ENCODE measurements at regions not wholly inside any gene's neighbourhood (a gene's known extent, or its start where the extent isn't known, plus 50 kb on each side); places are given as distances from the start of the nearest gene placed in this dataset.

DNA sequence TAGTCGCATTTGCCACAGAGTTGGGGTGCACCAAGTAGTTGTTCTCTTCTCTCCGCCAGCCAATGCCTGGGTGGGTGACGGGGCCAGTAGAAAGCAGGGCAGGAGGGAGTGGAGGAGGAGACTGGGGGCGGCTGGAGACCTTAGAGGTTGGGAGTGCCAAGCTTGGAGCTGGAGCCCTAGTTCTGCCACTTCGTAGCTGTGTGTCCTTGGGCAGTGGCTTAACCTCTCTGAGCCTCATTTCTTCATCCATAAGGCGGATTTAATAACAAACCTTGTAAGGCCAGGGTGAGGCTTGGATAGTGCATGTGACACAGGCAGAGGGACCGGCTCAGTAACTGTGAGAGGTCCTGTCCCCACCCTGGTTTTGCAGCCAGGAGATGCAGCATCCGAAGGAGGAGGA is 81.1 kb upstream of the LHX5 start:
- Histone ChIP-seq H3K9me3 (ENCODE audit: control insufficient read depth, low read depth, low read length) (no peaks in the 10 kb centered on the region), H3K79me2 (ENCODE audit: insufficient read depth, low read length) (no peaks in the 10 kb centered on the region), H2BK15ac (ENCODE audit: low read depth, low read length) (no peak overlapping the region), H4K8ac (replicated peaks; ENCODE audit: insufficient read length, low read depth, low read length) (no peak overlapping the region), H2BK20ac (ENCODE audit: low read depth, low read length, poor library complexity, severe bottlenecking) (no peak overlapping the region), H3K23me2 (ENCODE audit: insufficient read length, low read depth, low read length, poor library complexity, severe bottlenecking) (no peaks in the 10 kb centered on the region), H4K5ac (ENCODE audit: insufficient read length, low read depth, low read length) (no peak overlapping the region), H2AK5ac (ENCODE audit: insufficient read length, low read length) (no peak overlapping the region), H3T11ph (ENCODE audit: low read length) (no peak overlapping the region), H3K14ac (ENCODE audit: insufficient read depth, low read length) (no peak overlapping the region), H2AFZ (ENCODE audit: low read length) (no peak overlapping the region), H3K79me1 (ENCODE audit: insufficient read depth, low read depth, low read length, poor library complexity, severe bottlenecking) (no peaks in the 10 kb centered on the region), H3K56ac (ENCODE audit: insufficient read length, low read depth, low read length) (no peak overlapping the region), H3K4ac (ENCODE audit: low read depth, low read length) (no peak overlapping the region), H3K9ac (ENCODE audit: extremely low read depth, insufficient read length, low read length) (no peak overlapping the region), H2BK12ac (ENCODE audit: insufficient read length, low read depth, low read length) (no peak overlapping the region), H3K4me2 (ENCODE audit: insufficient read depth, insufficient read length, low read length) (no peak overlapping the region), H3K27ac (ENCODE audit: insufficient read length, low read depth, low read length) (no peak overlapping the region), H3K27me3 (ENCODE audit: insufficient read depth, low read length) (no peaks in the 10 kb centered on the region), H4K91ac (ENCODE audit: insufficient read length, low read depth, low read length) (no peak overlapping the region), H4K20me1 (ENCODE audit: control insufficient read depth, insufficient read depth, insufficient read length) (no peaks in the 10 kb centered on the region), H3K4me1 (ENCODE audit: insufficient read depth, low read length) (no peaks in the 10 kb centered on the region), H2BK120ac (ENCODE audit: low read depth, low read length, poor library complexity, severe bottlenecking) (no peak overlapping the region), H3K23ac (ENCODE audit: insufficient read length, low read depth, low read length) (no peak overlapping the region), H2BK5ac (ENCODE audit: insufficient read length, low read length) (no peak overlapping the region), H3K18ac (ENCODE audit: insufficient read length, low read depth, low read length) (no peak overlapping the region)
- H3K36me3 Mint-ChIP-seq (ENCODE audit: insufficient read depth in 1 of 3, low read depth in 3 of 3), result peaks cover 0 to 17% (median 2%) of the 10 kb centered on the region in 3 experiments; a peak in 5 of 7 replicates
- no CpG with 5 or more reads among the region's 8 CpGs for WGBS (ENCODE audit: extremely low coverage, insufficient read length, low lambda C conversion rate)
- peaks cover 7 to 9% of the 10 kb centered on the region in 2 experiments for H3K9me3 Mint-ChIP-seq
- H3K27me3 Mint-ChIP-seq (ENCODE audit: low read depth), result peaks cover 25% of the 10 kb centered on the region
- no peak overlapping the region for H3K4me3 Mint-ChIP-seq
- peaks cover 12 to 13% of the 10 kb centered on the region in 2 experiments for H3K4me1 Mint-ChIP-seq
- TF ChIP-seq, protein P1, sequence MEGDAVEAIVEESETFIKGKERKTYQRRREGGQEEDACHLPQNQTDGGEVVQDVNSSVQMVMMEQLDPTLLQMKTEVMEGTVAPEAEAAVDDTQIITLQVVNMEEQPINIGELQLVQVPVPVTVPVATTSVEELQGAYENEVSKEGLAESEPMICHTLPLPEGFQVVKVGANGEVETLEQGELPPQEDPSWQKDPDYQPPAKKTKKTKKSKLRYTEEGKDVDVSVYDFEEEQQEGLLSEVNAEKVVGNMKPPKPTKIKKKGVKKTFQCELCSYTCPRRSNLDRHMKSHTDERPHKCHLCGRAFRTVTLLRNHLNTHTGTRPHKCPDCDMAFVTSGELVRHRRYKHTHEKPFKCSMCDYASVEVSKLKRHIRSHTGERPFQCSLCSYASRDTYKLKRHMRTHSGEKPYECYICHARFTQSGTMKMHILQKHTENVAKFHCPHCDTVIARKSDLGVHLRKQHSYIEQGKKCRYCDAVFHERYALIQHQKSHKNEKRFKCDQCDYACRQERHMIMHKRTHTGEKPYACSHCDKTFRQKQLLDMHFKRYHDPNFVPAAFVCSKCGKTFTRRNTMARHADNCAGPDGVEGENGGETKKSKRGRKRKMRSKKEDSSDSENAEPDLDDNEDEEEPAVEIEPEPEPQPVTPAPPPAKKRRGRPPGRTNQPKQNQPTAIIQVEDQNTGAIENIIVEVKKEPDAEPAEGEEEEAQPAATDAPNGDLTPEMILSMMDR (conservative IDR thresholded peaks at IDR 0.05), result no peak
- H3K27ac Mint-ChIP-seq, result no peak overlapping the region
- DNase-seq, result no peak

Measured in H9 (cell line).